Lung (tissue), 11 donors: ENCODE measurements at regions not wholly inside any gene's neighbourhood (a gene's known extent, or its start where the extent isn't known, plus 50 kb on each side); places are given as distances from the start of the nearest gene placed in this dataset.
A peak's percentile ranks its signal among the peaks of the same experiment; 100 is the strongest.

ENCODE experiments used
- ATAC-seq: fragments of 200-7000 bp; cut with Tn5 transposase; one replicate; pipeline ENCODE4 v1.9.1; 2020; ENCODE audit warnings: moderate number of reproducible peaks; ENCODE audit not compliant: insufficient read depth, low FRiP score
- DNase-seq, 3 donors: peaks; one replicate each; pipeline ENCODE4 v3.0.0-alpha.2; 2013 to 2017
- H3K27ac ChIP-seq, 2 donors: one replicate each; pipeline ENCODE4 v1.5.1; 2013; ENCODE audit warnings: mild to moderate bottlenecking in 2 of 2, moderate library complexity in 2 of 2, control low read depth in 1 of 2, inconsistent platforms in 1 of 2, low read depth in 1 of 2, low read length in 1 of 2
- H3K27me3 ChIP-seq, 3 donors: one replicate each; pipeline ENCODE4 v1.5.1; 2013; ENCODE audit warnings: low read length in 2 of 3; ENCODE audit not compliant: control insufficient read depth in 3 of 3, insufficient read depth in 3 of 3
- H3K36me3 ChIP-seq, 4 donors: one replicate each; pipeline ENCODE4 v1.5.1; 2013; ENCODE audit warnings: low read length in 4 of 4, mild to moderate bottlenecking in 1 of 4, moderate library complexity in 1 of 4; ENCODE audit not compliant: control insufficient read depth in 4 of 4, insufficient read depth in 4 of 4
- H3K4me1 ChIP-seq, 5 donors: one replicate each; pipeline ENCODE4 v1.5.1; 2013; ENCODE audit warnings: low read length in 5 of 5, mild to moderate bottlenecking in 2 of 5, moderate library complexity in 1 of 5; ENCODE audit not compliant: control insufficient read depth in 5 of 5, insufficient read depth in 5 of 5
- H3K4me3 ChIP-seq: one replicate; pipeline ENCODE4 v1.5.1; 2013; ENCODE audit warnings: mild to moderate bottlenecking, control low read depth, moderate library complexity
- H3K9ac ChIP-seq, 2 donors: one replicate each; pipeline ENCODE4 v1.5.1; 2013; ENCODE audit warnings: low read length in 2 of 2, control low read depth in 1 of 2; ENCODE audit not compliant: insufficient read depth in 1 of 2
- H3K9me3 ChIP-seq, 4 donors: one replicate each; pipeline ENCODE4 v1.5.1; 2013; ENCODE audit warnings: low read length in 3 of 4, mild to moderate bottlenecking in 1 of 4, moderate library complexity in 1 of 4; ENCODE audit not compliant: control insufficient read depth in 4 of 4, insufficient read depth in 3 of 4
- CTCF ChIP-seq: IDR thresholded peaks from 2 replicates; pipeline ENCODE4 v1.5.1; 2012; ENCODE audit warnings: mild to moderate bottlenecking; ENCODE audit errors: control extremely low read depth, extremely low read depth
- whole genome bisulfite sequencing, 2 donors: extraction: QIAGEN DNeasy Blood & Tissue Kit; methylation state at CpG; one replicate each; pipeline ENCODE4 v1.1.7; 2013; 5-methylcytosine and 5-hydroxymethylcytosine counted together
- donor health status: control.
- donor health status: control.
- donor health status: Bipolar disorder and iron deficiency.
- donor health status: healthy.
- donor health status: DM: yes; HTN: yes; CAD: no.

- Histone ChIP-seq H3K36me3 (no peaks in the 10 kb centered on the region), H3K27ac (no peak overlapping the region), H3K9ac (no peak overlapping the region), H3K27me3 (no peaks in the 10 kb centered on the region), H3K9me3 (no peaks in the 10 kb centered on the region), H3K4me3 (no peak overlapping the region), H3K4me1 (peaks cover 0 to 13% (median 0%) of the 10 kb centered on the region in 5 donors)
- 78 to 81% methylated on average over 1 of the region's 1 CpG for WGBS, 2 donors
- TF ChIP-seq CTCF, result no peak
- ATAC-seq (no peak), DNase-seq (no peak)
Observed at GRCh38 chr7:82701949-82702348, 258.4 kb upstream of the CACNA2D1 start.

GRCh38 chr7:82700741-82701140, 257.2 kb upstream of the CACNA2D1 start:
- ATAC-seq (no peak), DNase-seq (no peak)
- H3K36me3 ChIP-seq, result no peaks in the 10 kb centered on the region
- no peaks in the 10 kb centered on the region for H3K27me3 ChIP-seq
- H3K4me3 ChIP-seq, result no peak overlapping the region
- H3K9me3 ChIP-seq, result no peaks in the 10 kb centered on the region
- H3K4me1 ChIP-seq, result peaks cover 0 to 13% (median 0%) of the 10 kb centered on the region in 5 donors
- no peak for TF ChIP-seq CTCF
- no peak overlapping the region for H3K9ac ChIP-seq
- H3K27ac ChIP-seq, result no peak overlapping the region
- 80 to 88% methylated on average over 2 of the region's 2 CpGs for WGBS, 2 donors

- Histone ChIP-seq H3K27ac (no peak overlapping the region), H3K36me3 (no peaks in the 10 kb centered on the region), H3K9me3 (no peaks in the 10 kb centered on the region), H3K9ac (no peak overlapping the region), H3K4me3 (no peak overlapping the region), H3K27me3 (no peaks in the 10 kb centered on the region), H3K4me1 (peaks cover 0 to 9% (median 0%) of the 10 kb centered on the region in 5 donors)
- ATAC-seq (no peak), DNase-seq (no peak)
- TF ChIP-seq CTCF, result no peak
- WGBS, 2 donors, result 73 to 86% methylated on average over 3 of the region's 3 CpGs
Observed at GRCh38 chr7:82699773-82700186, 256.2 kb upstream of the CACNA2D1 start.

GRCh38 chr7:82697897-82698296, 254.3 kb upstream of the CACNA2D1 start:
- no peaks in the 10 kb centered on the region for H3K36me3 ChIP-seq
- no peak overlapping the region for H3K4me3 ChIP-seq
- TF ChIP-seq CTCF, result no peak
- no peaks in the 10 kb centered on the region for H3K9me3 ChIP-seq
- no peak for ATAC-seq
- H3K4me1 ChIP-seq, result no peaks in the 10 kb centered on the region
- H3K27me3 ChIP-seq, result no peaks in the 10 kb centered on the region
- no peak overlapping the region for H3K27ac ChIP-seq
- 65 to 87% methylated on average over 3 of the region's 3 CpGs for WGBS, 2 donors
- no peak overlapping the region for H3K9ac ChIP-seq
- DNase-seq, result peak in 1 of 3 donors; percentile 10
